Uterus (tissue), 2 donors: ENCODE measurements at regions not wholly inside any gene's neighbourhood (a gene's known extent, or its start where the extent isn't known, plus 50 kb on each side); places are given as distances from the start of the nearest gene placed in this dataset.
"Not testable (repeated sequence)": the region's sequence is repeated elsewhere in the genome, so short reads cannot be mapped to it uniquely, and the experiment has no call there.

Source experiments
- CTCF ChIP-seq, 4 experiments: fragments of 200-600 bp in 2 of 4; fragments of 450-650 bp in 2 of 4; sonication (generic) in 2 of 4; IDR thresholded peaks; one replicate each; pipeline ENCODE4 v1.5.1; 2016 to 2019; ENCODE audit warnings: antibody characterized with exemption in 4 of 4, mild to moderate bottlenecking in 2 of 4, moderate library complexity in 1 of 4
- POLR2A ChIP-seq, 2 donors: fragments of 450-650 bp; IDR thresholded peaks; one replicate each; pipeline ENCODE4 v1.6.1; 2016; ENCODE audit warnings: antibody characterized with exemption in 2 of 2, mild to moderate bottlenecking in 1 of 2, moderate library complexity in 1 of 2

GRCh38 chr3:193923958-193924357, 212.0 kb upstream of the HES1 start:
- TF ChIP-seq CTCF, POLR2A (IDR thresholded peaks at IDR 0.05): not testable (repeated sequence)
